WTC11 (cell line): ENCODE measurements at regions not wholly inside any gene's neighbourhood (a gene's known extent, or its start where the extent isn't known, plus 50 kb on each side); places are given as distances from the start of the nearest gene placed in this dataset.

Source experiments
- ATAC-seq: fragments of 200-7000 bp; cut with Tn5 transposase; 2 replicates; pipeline ENCODE4 v1.10.0; 2021; ENCODE audit warnings: mild to moderate bottlenecking, moderate library complexity
- CTCF ChIA-PET: fragments of 300-600 bp; sonication (Branson Sonifier 250); formaldehyde crosslinking; loops from one replicate; lab custom pipeline; 2021; ENCODE audit warnings: antibody characterized with exemption; lab: Charles Lee
- POLR2A ChIA-PET: fragments of 350-600 bp; sonication (Branson Sonifier 250); formaldehyde crosslinking; loops from one replicate; lab custom pipeline; 2021; ENCODE audit warnings: antibody characterized with exemption; lab: Charles Lee
- DNase-seq: peaks from one replicate; pipeline ENCODE4 v3.0.0; 2021; ENCODE audit warnings: low spot score
- H3K27ac Mint-ChIP-seq: 2 replicates; pipeline ENCODE4 v1.8.0; 2021; ENCODE audit warnings: mixed read lengths
- H3K27me3 Mint-ChIP-seq: 2 replicates; pipeline ENCODE4 v1.8.0; 2021; ENCODE audit warnings: low read depth, mild to moderate bottlenecking, moderate library complexity, mixed read lengths
- H3K36me3 Mint-ChIP-seq: 2 replicates; pipeline ENCODE4 v1.8.0; 2021; ENCODE audit warnings: mixed read lengths
- H3K4me1 Mint-ChIP-seq: 2 replicates; pipeline ENCODE4 v1.8.0; 2022; ENCODE audit warnings: mixed read lengths
- H3K4me3 Mint-ChIP-seq: 2 replicates; pipeline ENCODE4 v1.8.0; 2021; ENCODE audit warnings: mild to moderate bottlenecking, moderate library complexity, mixed read lengths
- H3K9me3 Mint-ChIP-seq: 2 replicates; pipeline ENCODE4 v1.8.0; 2021; ENCODE audit warnings: mixed read lengths
- ATF2 ChIP-seq: sonication (generic); formaldehyde crosslinking; IDR thresholded peaks from 2 replicates; pipeline ENCODE4 v1.8.1; 2022; ENCODE audit warnings: low read depth, missing genetic modification reagents, borderline replicate concordance
- CREB1 ChIP-seq: sonication (generic); formaldehyde crosslinking; IDR thresholded peaks from 2 replicates; pipeline ENCODE4 v1.8.0; 2023; ENCODE audit warnings: mild to moderate bottlenecking, missing genetic modification reagents
- GABPB1 ChIP-seq: sonication (generic); formaldehyde crosslinking; IDR thresholded peaks from 2 replicates; pipeline ENCODE4 v1.8.1; 2023; ENCODE audit warnings: mild to moderate bottlenecking, missing genetic modification reagents
- HMGA2 ChIP-seq: fragments of 250-450 bp; sonication (Bioruptor Pico); IDR thresholded peaks from 2 replicates; pipeline ENCODE4 v1.4.0; 2021; ENCODE audit warnings: mild to moderate bottlenecking, moderate library complexity
- JAZF1 ChIP-seq: fragments of 250-450 bp; sonication (Bioruptor Pico); IDR thresholded peaks from 2 replicates; pipeline ENCODE4 v1.9.0; 2021; ENCODE audit warnings: moderate library complexity, mild to moderate bottlenecking, inconsistent platforms
- KAT7 ChIP-seq: sonication (generic); formaldehyde crosslinking; IDR thresholded peaks from 2 replicates; pipeline ENCODE4 v1.8.1; 2023; ENCODE audit warnings: missing genetic modification reagents, mild to moderate bottlenecking, borderline replicate concordance
- NFATC4 ChIP-seq: fragments of 250-450 bp; sonication (Bioruptor Pico); IDR thresholded peaks from 2 replicates; pipeline ENCODE4 v1.9.0; 2021; ENCODE audit warnings: mild to moderate bottlenecking
- PRRX2 ChIP-seq: fragments of 250-450 bp; sonication (Bioruptor Pico); IDR thresholded peaks from 2 replicates; pipeline ENCODE4 v1.8.0; 2021; ENCODE audit warnings: mild to moderate bottlenecking
- SMAD3 ChIP-seq: sonication (generic); formaldehyde crosslinking; IDR thresholded peaks from 2 replicates; pipeline ENCODE4 v1.8.0; 2022; ENCODE audit warnings: missing genetic modification reagents, mild to moderate bottlenecking, borderline replicate concordance
- TEAD4 ChIP-seq: sonication (generic); formaldehyde crosslinking; IDR thresholded peaks from 2 replicates; pipeline ENCODE4 v1.8.0; 2022; ENCODE audit warnings: mild to moderate bottlenecking, missing genetic modification reagents
- ZBTB21 ChIP-seq: sonication (generic); formaldehyde crosslinking; IDR thresholded peaks from 2 replicates; pipeline ENCODE4 v1.8.1; 2023; ENCODE audit warnings: mild to moderate bottlenecking, missing genetic modification reagents, borderline replicate concordance
- ZBTB43 ChIP-seq: sonication (generic); formaldehyde crosslinking; IDR thresholded peaks from 2 replicates; pipeline ENCODE4 v1.8.1; 2023; ENCODE audit warnings: mild to moderate bottlenecking, missing genetic modification reagents
- ZMAT4 ChIP-seq: fragments of 250-450 bp; sonication (Bioruptor Pico); IDR thresholded peaks from 2 replicates; pipeline ENCODE4 v1.9.0; 2021; ENCODE audit warnings: mild to moderate bottlenecking
- ZNF138 ChIP-seq: sonication (generic); formaldehyde crosslinking; conservative IDR thresholded peaks from 2 replicates; pipeline ENCODE4 v1.8.1; 2022; ENCODE audit warnings: mild to moderate bottlenecking, moderate library complexity, missing genetic modification reagents
- ZNF263 ChIP-seq: sonication (generic); formaldehyde crosslinking; IDR thresholded peaks from 2 replicates; pipeline ENCODE4 v1.8.1; 2022; ENCODE audit warnings: low read depth, mild to moderate bottlenecking, moderate library complexity, missing genetic modification reagents
- ZNF416 ChIP-seq: fragments of 250-450 bp; sonication (Bioruptor Pico); IDR thresholded peaks from 2 replicates; pipeline ENCODE4 v1.9.0; 2021; ENCODE audit warnings: mild to moderate bottlenecking, inconsistent platforms
- ZNF423 ChIP-seq: fragments of 250-450 bp; sonication (Bioruptor Pico); IDR thresholded peaks from 2 replicates; pipeline ENCODE4 v2.1.2; 2022; ENCODE audit warnings: mild to moderate bottlenecking, moderate library complexity
- TF ChIP-seq, protein P1 (sequence below): fragments of 250-450 bp; sonication (Bioruptor Pico); IDR thresholded peaks from 2 replicates; pipeline ENCODE4 v1.9.0; 2021; ENCODE audit warnings: mild to moderate bottlenecking
- TF ChIP-seq, protein P2 (sequence below): sonication (generic); formaldehyde crosslinking; IDR thresholded peaks from 2 replicates; pipeline ENCODE4 v1.8.1; 2023; ENCODE audit warnings: mild to moderate bottlenecking, missing genetic modification reagents
- TF ChIP-seq, protein P3 (sequence below): sonication (generic); formaldehyde crosslinking; IDR thresholded peaks from 2 replicates; pipeline ENCODE4 v1.8.1; 2022; ENCODE audit warnings: missing genetic modification reagents, borderline replicate concordance
- TF ChIP-seq, protein P4 (sequence below): fragments of 250-450 bp; sonication (Bioruptor Pico); conservative IDR thresholded peaks from 2 replicates; pipeline ENCODE4 v1.9.0; 2021; ENCODE audit warnings: mild to moderate bottlenecking

DNA sequence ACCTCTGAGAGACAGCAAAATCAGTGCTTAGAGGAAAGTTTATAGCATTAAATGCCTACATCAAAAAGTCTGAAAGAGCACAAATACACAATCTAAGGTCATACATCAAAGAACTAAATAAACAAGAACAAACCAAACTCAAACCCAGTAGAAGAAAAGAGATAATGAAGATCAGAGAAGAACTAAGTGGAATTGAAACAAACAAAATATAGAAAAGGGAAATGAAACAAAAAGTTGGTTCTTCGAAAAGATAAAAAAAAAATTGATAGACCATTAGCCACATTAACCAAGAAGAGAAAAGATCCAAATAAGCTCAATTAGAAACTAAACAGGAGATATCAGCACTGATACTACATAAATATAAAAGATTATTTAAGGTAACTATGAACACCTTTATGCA, 280.0 kb upstream of the NRG3 start:
- ChIA-PET POLR2A (no interaction called here), CTCF (no interaction called here)
- DNase-seq, result no peak
- peaks cover 8% of the 10 kb centered on the region; the same call in 1 of the 2 replicates for H3K36me3 Mint-ChIP-seq
- H3K27ac Mint-ChIP-seq, result no peak overlapping the region
- H3K9me3 Mint-ChIP-seq, result peaks cover 25% of the 10 kb centered on the region
- no peaks in the 10 kb centered on the region for H3K4me1 Mint-ChIP-seq
- TF ChIP-seq ZBTB21 (CRISPR knock-in tag), result no peak
- TF ChIP-seq ZNF423, result no peak
- no peak for TF ChIP-seq ZMAT4 (CRISPR knock-in tag)
- TF ChIP-seq, protein P1, sequence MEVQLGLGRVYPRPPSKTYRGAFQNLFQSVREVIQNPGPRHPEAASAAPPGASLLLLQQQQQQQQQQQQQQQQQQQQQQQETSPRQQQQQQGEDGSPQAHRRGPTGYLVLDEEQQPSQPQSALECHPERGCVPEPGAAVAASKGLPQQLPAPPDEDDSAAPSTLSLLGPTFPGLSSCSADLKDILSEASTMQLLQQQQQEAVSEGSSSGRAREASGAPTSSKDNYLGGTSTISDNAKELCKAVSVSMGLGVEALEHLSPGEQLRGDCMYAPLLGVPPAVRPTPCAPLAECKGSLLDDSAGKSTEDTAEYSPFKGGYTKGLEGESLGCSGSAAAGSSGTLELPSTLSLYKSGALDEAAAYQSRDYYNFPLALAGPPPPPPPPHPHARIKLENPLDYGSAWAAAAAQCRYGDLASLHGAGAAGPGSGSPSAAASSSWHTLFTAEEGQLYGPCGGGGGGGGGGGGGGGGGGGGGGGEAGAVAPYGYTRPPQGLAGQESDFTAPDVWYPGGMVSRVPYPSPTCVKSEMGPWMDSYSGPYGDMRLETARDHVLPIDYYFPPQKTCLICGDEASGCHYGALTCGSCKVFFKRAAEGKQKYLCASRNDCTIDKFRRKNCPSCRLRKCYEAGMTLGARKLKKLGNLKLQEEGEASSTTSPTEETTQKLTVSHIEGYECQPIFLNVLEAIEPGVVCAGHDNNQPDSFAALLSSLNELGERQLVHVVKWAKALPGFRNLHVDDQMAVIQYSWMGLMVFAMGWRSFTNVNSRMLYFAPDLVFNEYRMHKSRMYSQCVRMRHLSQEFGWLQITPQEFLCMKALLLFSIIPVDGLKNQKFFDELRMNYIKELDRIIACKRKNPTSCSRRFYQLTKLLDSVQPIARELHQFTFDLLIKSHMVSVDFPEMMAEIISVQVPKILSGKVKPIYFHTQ (CRISPR knock-in tag), result no peak
- TF ChIP-seq, protein P2, sequence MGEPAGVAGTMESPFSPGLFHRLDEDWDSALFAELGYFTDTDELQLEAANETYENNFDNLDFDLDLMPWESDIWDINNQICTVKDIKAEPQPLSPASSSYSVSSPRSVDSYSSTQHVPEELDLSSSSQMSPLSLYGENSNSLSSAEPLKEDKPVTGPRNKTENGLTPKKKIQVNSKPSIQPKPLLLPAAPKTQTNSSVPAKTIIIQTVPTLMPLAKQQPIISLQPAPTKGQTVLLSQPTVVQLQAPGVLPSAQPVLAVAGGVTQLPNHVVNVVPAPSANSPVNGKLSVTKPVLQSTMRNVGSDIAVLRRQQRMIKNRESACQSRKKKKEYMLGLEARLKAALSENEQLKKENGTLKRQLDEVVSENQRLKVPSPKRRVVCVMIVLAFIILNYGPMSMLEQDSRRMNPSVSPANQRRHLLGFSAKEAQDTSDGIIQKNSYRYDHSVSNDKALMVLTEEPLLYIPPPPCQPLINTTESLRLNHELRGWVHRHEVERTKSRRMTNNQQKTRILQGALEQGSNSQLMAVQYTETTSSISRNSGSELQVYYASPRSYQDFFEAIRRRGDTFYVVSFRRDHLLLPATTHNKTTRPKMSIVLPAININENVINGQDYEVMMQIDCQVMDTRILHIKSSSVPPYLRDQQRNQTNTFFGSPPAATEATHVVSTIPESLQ (CRISPR knock-in tag), result no peak
- no peak for TF ChIP-seq ZNF138 (CRISPR knock-in tag)
- TF ChIP-seq NFATC4, result no peak
- no peak for TF ChIP-seq HMGA2 (CRISPR knock-in tag)
- no peak for TF ChIP-seq TEAD4 (CRISPR knock-in tag)
- no peak for TF ChIP-seq ZNF263 (CRISPR knock-in tag)
- TF ChIP-seq ZBTB43 (CRISPR knock-in tag), result no peak
- no peak for TF ChIP-seq JAZF1 (CRISPR knock-in tag)
- no peak overlapping the region for H3K4me3 Mint-ChIP-seq
- no peaks in the 10 kb centered on the region for H3K27me3 Mint-ChIP-seq
- ATAC-seq, result no peak

GRCh38 chr10:81600185-81600584, 274.8 kb upstream of the NRG3 start:
- H3K9me3 Mint-ChIP-seq, result no peaks in the 10 kb centered on the region
- no peaks in the 10 kb centered on the region for H3K27me3 Mint-ChIP-seq
- ChIA-PET POLR2A (interaction anchor here (0.6 kb wide), 1 partner anchor 867 kb away, joined by 6 read pairs; no protein-coding TSS in a partner anchor), CTCF (no interaction called here)
- H3K27ac Mint-ChIP-seq, result no peak overlapping the region
- ATAC-seq (no peak), DNase-seq (no peak)
- H3K4me3 Mint-ChIP-seq, result no peak overlapping the region
- H3K4me1 Mint-ChIP-seq, result peaks cover 7% of the 10 kb centered on the region
- H3K36me3 Mint-ChIP-seq, result no peaks in the 10 kb centered on the region
- TF ChIP-seq NFATC4 (no peak), ATF2 (CRISPR knock-in tag) (no peak), CREB1 (no peak), ZNF416 (CRISPR knock-in tag) (no peak), ZBTB43 (CRISPR knock-in tag) (no peak), GABPB1 (no peak), SMAD3 (CRISPR knock-in tag) (no peak), PRRX2 (CRISPR knock-in tag) (no peak), KAT7 (CRISPR knock-in tag) (no peak)
- TF ChIP-seq, protein P3, sequence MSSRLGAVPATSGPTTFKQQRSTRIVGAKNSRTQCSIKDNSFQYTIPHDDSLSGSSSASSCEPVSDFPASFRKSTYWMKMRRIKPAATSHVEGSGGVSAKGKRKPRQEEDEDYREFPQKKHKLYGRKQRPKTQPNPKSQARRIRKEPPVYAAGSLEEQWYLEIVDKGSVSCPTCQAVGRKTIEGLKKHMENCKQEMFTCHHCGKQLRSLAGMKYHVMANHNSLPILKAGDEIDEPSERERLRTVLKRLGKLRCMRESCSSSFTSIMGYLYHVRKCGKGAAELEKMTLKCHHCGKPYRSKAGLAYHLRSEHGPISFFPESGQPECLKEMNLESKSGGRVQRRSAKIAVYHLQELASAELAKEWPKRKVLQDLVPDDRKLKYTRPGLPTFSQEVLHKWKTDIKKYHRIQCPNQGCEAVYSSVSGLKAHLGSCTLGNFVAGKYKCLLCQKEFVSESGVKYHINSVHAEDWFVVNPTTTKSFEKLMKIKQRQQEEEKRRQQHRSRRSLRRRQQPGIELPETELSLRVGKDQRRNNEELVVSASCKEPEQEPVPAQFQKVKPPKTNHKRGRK (CRISPR knock-in tag), result no peak
- TF ChIP-seq, protein P4, sequence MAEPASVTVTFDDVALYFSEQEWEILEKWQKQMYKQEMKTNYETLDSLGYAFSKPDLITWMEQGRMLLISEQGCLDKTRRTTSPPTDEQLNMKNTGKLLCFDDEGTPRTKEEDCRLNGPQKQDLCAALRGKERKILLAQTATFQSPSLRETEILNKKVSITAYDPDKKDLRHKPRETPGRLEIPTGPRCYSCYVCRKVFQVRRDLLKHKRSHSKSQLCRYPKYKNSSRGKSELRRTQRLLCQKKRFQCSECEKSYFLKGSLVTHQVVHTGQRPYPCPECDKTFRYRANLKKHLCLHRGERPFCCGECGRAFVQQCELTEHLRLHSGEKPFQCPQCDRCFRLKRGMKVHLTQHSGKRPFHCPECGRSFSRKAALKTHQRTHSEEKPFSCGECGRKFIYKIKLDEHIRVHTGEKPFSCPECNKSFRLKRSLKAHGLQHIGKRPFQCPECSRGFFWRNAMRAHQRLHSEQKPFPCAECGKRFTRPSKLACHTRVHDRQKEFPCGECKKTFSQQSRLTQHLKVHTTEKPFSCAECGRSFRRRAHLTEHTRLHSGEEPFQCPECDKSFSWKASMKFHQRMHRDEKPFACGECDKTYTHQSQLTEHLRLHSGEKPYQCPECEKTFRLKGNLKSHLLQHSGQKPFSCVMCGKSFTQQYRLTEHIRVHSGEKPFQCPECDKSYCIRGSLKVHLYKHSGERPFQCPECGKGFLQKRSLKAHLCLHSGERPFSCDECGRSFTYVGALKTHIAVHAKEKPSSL (CRISPR knock-in tag), result no peak
